Tibial nerve (tissue), 3 donors: ENCODE measurements at regions not wholly inside any gene's neighbourhood (a gene's known extent, or its start where the extent isn't known, plus 50 kb on each side); places are given as distances from the start of the nearest gene placed in this dataset.

Experiments
- POLR2A ChIP-seq, 2 donors: fragments of 450-650 bp; IDR thresholded peaks; one replicate each; pipeline ENCODE4 v1.6.1; 2017; ENCODE audit warnings: antibody characterized with exemption in 2 of 2, mild to moderate bottlenecking in 2 of 2, moderate library complexity in 2 of 2
- TF ChIP-seq, protein P1 (sequence below), 5 experiments: fragments of 200-600 bp in 3 of 5; fragments of 450-650 bp in 2 of 5; sonication (generic) in 3 of 5; IDR thresholded peaks; one replicate each; pipeline ENCODE4 v1.5.1; 2016 to 2019; ENCODE audit warnings: antibody characterized with exemption in 5 of 5, mild to moderate bottlenecking in 3 of 5, moderate library complexity in 2 of 5

DNA sequence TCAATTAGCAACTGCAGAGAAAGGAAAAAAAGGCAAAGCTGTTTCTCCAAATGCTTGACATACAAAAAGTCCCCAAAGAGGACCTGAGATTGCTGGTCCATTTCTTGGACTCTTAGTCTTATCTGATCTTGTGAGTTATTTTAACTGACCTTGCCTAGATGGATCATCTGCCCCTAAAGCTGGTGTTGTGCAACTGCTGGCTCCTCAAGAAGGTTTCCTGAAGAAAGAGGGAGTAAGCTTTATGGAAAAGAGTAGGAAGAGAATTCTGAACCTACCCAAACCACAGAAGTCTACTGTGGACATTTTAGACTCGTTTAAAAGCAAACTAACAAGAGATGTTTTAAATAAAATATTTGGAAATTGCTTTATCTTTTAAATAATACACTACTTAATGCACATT lies 140.0 kb upstream of the HS3ST3A1 start:
- TF ChIP-seq, protein P1, sequence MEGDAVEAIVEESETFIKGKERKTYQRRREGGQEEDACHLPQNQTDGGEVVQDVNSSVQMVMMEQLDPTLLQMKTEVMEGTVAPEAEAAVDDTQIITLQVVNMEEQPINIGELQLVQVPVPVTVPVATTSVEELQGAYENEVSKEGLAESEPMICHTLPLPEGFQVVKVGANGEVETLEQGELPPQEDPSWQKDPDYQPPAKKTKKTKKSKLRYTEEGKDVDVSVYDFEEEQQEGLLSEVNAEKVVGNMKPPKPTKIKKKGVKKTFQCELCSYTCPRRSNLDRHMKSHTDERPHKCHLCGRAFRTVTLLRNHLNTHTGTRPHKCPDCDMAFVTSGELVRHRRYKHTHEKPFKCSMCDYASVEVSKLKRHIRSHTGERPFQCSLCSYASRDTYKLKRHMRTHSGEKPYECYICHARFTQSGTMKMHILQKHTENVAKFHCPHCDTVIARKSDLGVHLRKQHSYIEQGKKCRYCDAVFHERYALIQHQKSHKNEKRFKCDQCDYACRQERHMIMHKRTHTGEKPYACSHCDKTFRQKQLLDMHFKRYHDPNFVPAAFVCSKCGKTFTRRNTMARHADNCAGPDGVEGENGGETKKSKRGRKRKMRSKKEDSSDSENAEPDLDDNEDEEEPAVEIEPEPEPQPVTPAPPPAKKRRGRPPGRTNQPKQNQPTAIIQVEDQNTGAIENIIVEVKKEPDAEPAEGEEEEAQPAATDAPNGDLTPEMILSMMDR (IDR thresholded peaks at IDR 0.05), result no peak
- TF ChIP-seq POLR2A (IDR thresholded peaks at IDR 0.05), result no peak
